Smooth muscle cell (in vitro differentiated cells): ENCODE measurements at regions not wholly inside any gene's neighbourhood (a gene's known extent, or its start where the extent isn't known, plus 50 kb on each side); places are given as distances from the start of the nearest gene placed in this dataset.

ENCODE experiments used
- DNase-seq: peaks from one replicate; lab custom pipeline; 2025; ENCODE audit not compliant: unreplicated experiment; lab: John Stamatoyannopoulos, UW
- H2AFZ ChIP-seq: fragments of 200-600 bp; sonication (generic); 2 replicates; pipeline ENCODE4 v1.6.0; 2016; ENCODE audit warnings: antibody characterized with exemption, low read depth, mild to moderate bottlenecking
- H3F3A ChIP-seq: fragments of 200-600 bp; sonication (generic); 2 replicates; pipeline ENCODE4 v1.6.0; 2017; ENCODE audit warnings: antibody characterized with exemption, low read depth
- H3K27ac ChIP-seq: fragments of 200-600 bp; sonication (generic); 2 replicates; pipeline ENCODE4 v1.5.1; 2016; ENCODE audit warnings: low read depth, mild to moderate bottlenecking
- H3K27me3 ChIP-seq: fragments of 200-600 bp; sonication (generic); 2 replicates; pipeline ENCODE4 v1.6.1; 2016; ENCODE audit warnings: low read depth, mild to moderate bottlenecking
- H3K36me3 ChIP-seq: fragments of 200-600 bp; sonication (generic); 2 replicates; pipeline ENCODE4 v1.5.1; 2016; ENCODE audit warnings: low read depth
- H3K4me1 ChIP-seq: fragments of 200-600 bp; sonication (generic); 2 replicates; pipeline ENCODE4 v1.5.1; 2016; ENCODE audit warnings: low read depth
- H3K4me2 ChIP-seq: fragments of 200-600 bp; sonication (generic); 2 replicates; pipeline ENCODE4 v1.6.0; 2016; ENCODE audit warnings: mild to moderate bottlenecking
- H3K4me3 ChIP-seq: fragments of 200-600 bp; sonication (generic); 2 replicates; pipeline ENCODE4 v1.5.1; 2016; ENCODE audit warnings: mild to moderate bottlenecking
- H3K79me2 ChIP-seq: fragments of 200-600 bp; sonication (generic); 2 replicates; pipeline ENCODE4 v1.6.0; 2016; ENCODE audit warnings: low read depth, mild to moderate bottlenecking
- H3K9ac ChIP-seq: fragments of 200-600 bp; sonication (generic); 2 replicates; pipeline ENCODE4 v1.6.0; 2016; ENCODE audit warnings: low read depth
- H3K9me3 ChIP-seq: fragments of 200-600 bp; sonication (generic); replicated peaks from 2 replicates; pipeline ENCODE4 v1.5.1; 2016; ENCODE audit warnings: low read depth
- H4K20me1 ChIP-seq: fragments of 200-600 bp; sonication (generic); 2 replicates; pipeline ENCODE4 v1.6.0; 2016; ENCODE audit warnings: low read depth
- WGBS: methylation state at CpG from one replicate; pipeline ENCODE4 v1.1.7; 2016; ENCODE audit warnings: low lambda C conversion rate; 5-methylcytosine and 5-hydroxymethylcytosine counted together
- TF ChIP-seq, protein P1 (sequence below): fragments of 200-600 bp; sonication (generic); IDR thresholded peaks from 2 replicates; pipeline ENCODE4 v1.5.1; 2017; ENCODE audit warnings: borderline replicate concordance, mild to moderate bottlenecking, antibody characterized with exemption; ENCODE audit not compliant: insufficient read depth, poor library complexity, severe bottlenecking

DNA sequence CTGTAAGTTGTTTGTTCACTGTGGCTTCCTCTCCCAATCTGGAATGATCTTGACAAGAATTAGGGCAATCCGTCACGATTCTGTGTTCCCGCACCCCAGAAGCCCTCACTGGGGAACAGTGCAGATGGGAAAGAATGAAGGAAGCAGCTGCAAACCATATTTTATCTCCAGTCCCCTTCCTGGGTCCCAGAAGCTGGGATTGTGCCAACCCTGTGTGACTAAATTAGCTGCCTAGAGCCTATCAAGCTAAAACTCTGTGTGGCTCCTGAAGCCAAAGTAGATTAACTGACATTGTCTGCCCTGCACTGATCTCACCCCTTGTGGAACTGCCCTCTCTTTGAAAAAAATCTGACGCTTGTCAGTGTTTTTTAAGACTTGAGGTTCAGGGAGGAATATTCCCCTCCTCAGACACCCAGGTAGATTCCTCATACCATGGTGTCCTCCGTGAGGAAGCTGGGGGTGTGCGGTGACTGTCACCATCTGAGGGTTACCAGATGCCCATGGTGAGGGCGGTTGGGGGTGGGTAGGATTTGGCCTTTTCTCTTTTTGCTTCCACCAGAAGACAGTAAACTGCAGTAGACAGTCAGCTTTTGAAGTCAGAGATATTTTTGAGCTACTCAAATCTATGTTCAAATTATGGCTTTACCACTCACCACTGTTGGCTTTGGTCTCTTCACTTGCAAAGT is 358.3 kb upstream of the TPM1 start:
- Histone ChIP-seq H3K4me2 (no peak overlapping the region), H4K20me1 (no peaks in the 10 kb centered on the region), H3K79me2 (no peaks in the 10 kb centered on the region), H3K4me1 (no peaks in the 10 kb centered on the region), H3K9me3 (no peaks in the 10 kb centered on the region), H3F3A (no peaks in the 10 kb centered on the region), H3K9ac (no peak overlapping the region), H3K27ac (no peak overlapping the region), H3K36me3 (no peaks in the 10 kb centered on the region), H2AFZ (no peak overlapping the region), H3K4me3 (no peak overlapping the region), H3K27me3 (no peaks in the 10 kb centered on the region)
- no peak for DNase-seq
- TF ChIP-seq, protein P1, sequence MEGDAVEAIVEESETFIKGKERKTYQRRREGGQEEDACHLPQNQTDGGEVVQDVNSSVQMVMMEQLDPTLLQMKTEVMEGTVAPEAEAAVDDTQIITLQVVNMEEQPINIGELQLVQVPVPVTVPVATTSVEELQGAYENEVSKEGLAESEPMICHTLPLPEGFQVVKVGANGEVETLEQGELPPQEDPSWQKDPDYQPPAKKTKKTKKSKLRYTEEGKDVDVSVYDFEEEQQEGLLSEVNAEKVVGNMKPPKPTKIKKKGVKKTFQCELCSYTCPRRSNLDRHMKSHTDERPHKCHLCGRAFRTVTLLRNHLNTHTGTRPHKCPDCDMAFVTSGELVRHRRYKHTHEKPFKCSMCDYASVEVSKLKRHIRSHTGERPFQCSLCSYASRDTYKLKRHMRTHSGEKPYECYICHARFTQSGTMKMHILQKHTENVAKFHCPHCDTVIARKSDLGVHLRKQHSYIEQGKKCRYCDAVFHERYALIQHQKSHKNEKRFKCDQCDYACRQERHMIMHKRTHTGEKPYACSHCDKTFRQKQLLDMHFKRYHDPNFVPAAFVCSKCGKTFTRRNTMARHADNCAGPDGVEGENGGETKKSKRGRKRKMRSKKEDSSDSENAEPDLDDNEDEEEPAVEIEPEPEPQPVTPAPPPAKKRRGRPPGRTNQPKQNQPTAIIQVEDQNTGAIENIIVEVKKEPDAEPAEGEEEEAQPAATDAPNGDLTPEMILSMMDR, result no peak
- WGBS, result 64% methylated on average over 7 of the region's 7 CpGs

DNA sequence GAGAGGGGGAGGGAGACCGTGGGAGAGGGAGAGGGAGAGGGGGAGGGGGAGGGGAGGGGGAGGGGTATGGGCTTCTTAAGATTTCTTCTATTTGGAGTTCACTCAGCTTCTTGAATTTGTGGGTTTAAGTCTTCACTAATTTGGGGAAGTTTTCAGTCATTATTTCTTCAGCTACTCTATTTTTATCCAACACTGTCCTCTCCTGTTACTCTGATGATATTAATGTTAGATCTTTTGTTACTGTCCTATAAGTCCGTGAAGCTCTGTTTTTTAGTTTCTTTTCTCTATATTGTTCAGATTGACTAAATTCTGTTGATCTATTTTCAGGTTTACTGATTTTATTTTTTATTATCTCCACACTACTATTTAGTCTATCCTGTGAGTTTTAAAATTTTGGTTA is 351.5 kb upstream of the TPM1 start:
- Histone ChIP-seq H4K20me1 (no peaks in the 10 kb centered on the region), H3K9me3 (no peaks in the 10 kb centered on the region), H3K4me3 (no peak overlapping the region), H3K9ac (no peak overlapping the region), H3K79me2 (no peaks in the 10 kb centered on the region), H3K36me3 (no peaks in the 10 kb centered on the region), H3K4me2 (no peak overlapping the region), H3K27me3 (no peaks in the 10 kb centered on the region), H3F3A (no peaks in the 10 kb centered on the region), H3K4me1 (no peaks in the 10 kb centered on the region), H2AFZ (no peak overlapping the region), H3K27ac (no peak overlapping the region)
- 95% methylated on average over 1 of the region's 2 CpGs for WGBS
- TF ChIP-seq, protein P1, result no peak
- DNase-seq, result no peak

DNA sequence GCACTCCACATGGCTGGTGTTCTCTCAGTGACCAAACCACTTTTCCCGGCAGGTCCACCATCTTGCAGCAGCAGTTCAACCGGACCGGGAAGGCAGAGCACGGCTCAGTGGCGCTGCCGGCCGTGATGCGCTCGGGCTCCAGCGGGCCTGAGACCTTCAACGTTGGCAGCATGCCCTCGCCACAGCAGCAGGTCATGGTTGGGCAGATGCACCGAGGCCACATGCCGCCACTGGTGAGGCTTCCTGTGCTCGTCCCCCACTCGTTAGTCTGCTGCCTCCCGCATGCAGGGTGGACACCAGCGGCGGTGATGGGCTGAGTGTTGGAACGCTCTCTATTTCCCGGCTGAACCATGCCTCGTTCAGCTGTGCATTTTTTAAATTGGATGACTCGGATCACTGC is 344.9 kb upstream of the TPM1 start:
- Histone ChIP-seq H3K9ac (no peak overlapping the region), H3K27me3 (no peaks in the 10 kb centered on the region), H3K4me2 (no peak overlapping the region), H2AFZ (no peak overlapping the region), H4K20me1 (no peaks in the 10 kb centered on the region), H3K27ac (no peak overlapping the region), H3K9me3 (no peaks in the 10 kb centered on the region), H3F3A (no peaks in the 10 kb centered on the region), H3K79me2 (no peaks in the 10 kb centered on the region), H3K4me3 (no peak overlapping the region), H3K4me1 (no peaks in the 10 kb centered on the region), H3K36me3 (no peaks in the 10 kb centered on the region)
- DNase-seq, result no peak
- TF ChIP-seq, protein P1, result no peak
- WGBS, result 97% methylated on average over 23 of the region's 23 CpGs

DNA sequence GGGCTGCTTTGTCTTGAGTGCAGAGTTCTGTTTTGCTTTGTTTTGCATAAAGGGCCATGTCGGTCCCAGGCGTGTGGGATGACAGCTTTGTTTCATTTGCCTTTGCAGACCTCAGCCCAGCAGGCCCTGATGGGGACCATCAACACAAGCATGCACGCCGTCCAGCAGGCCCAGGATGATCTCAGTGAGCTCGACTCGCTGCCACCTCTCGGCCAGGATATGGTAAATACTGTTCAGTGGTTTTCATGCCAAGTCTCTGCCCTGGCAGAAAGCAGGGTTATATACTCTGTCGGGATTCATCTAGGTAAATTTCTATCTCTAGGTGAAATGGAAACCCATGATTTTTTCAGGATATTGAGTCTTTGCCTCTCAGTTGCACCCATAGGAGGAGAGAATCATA is 343.9 kb upstream of the TPM1 start:
- TF ChIP-seq, protein P1, result no peak
- Histone ChIP-seq H3K36me3 (no peaks in the 10 kb centered on the region), H3K4me1 (no peaks in the 10 kb centered on the region), H3K4me3 (no peak overlapping the region), H3K9ac (no peak overlapping the region), H4K20me1 (no peaks in the 10 kb centered on the region), H3K27ac (no peak overlapping the region), H3K27me3 (no peaks in the 10 kb centered on the region), H3K9me3 (no peaks in the 10 kb centered on the region), H3K79me2 (no peaks in the 10 kb centered on the region), H2AFZ (no peak overlapping the region), H3K4me2 (no peak overlapping the region), H3F3A (no peaks in the 10 kb centered on the region)
- 97% methylated on average over 8 of the region's 8 CpGs for WGBS
- no peak for DNase-seq
